Caco-2 (cell line): ENCODE measurements at regions not wholly inside any gene's neighbourhood (a gene's known extent, or its start where the extent isn't known, plus 50 kb on each side); places are given as distances from the start of the nearest gene placed in this dataset.

Experiments used
- BruUV-seq: library from RNA; stranded (reverse); fragments of 400-500 nt; replicated peaks from 2 replicates; lab custom pipeline; 2021; lab: Mats Ljungman, UMichigan
- CTCF ChIA-PET: fragments of 300-600 bp; sonication (Branson Sonifier 250); formaldehyde crosslinking; loops from one replicate; lab custom pipeline; 2022; ENCODE audit warnings: antibody characterized with exemption; lab: Charles Lee
- POLR2A ChIA-PET: fragments of 300-600 bp; sonication (Branson Sonifier 250); formaldehyde crosslinking; loops from one replicate; lab custom pipeline; 2022; ENCODE audit warnings: antibody characterized with exemption; lab: Charles Lee
- DNase-seq, 2 experiments: peaks; one replicate each; pipeline versions ENCODE4 v3.0.0 to v3.0.0-alpha.2; 2020 to 2022
- H3K27me3 ChIP-seq: replicated peaks from 2 replicates; pipeline ENCODE4 v1.6.0; 2011; ENCODE audit warnings: low read length; ENCODE audit not compliant: control insufficient read depth, insufficient read depth
- H3K36me3 ChIP-seq: 2 replicates; pipeline ENCODE4 v1.5.1; 2011; ENCODE audit warnings: low read length; ENCODE audit not compliant: control insufficient read depth, insufficient read depth
- H3K4me1 ChIP-seq: fragments of 250-450 bp; sonication (Bioruptor Pico); 2 replicates; pipeline ENCODE4 v1.5.1; 2020; ENCODE audit warnings: mild to moderate bottlenecking
- H3K4me3 ChIP-seq: 2 replicates; pipeline ENCODE4 v1.5.1; 2011; ENCODE audit warnings: low read depth, mild to moderate bottlenecking, control low read depth, low read length
- H3K9me3 ChIP-seq: fragments of 250-450 bp; sonication (Bioruptor Pico); 2 replicates; pipeline ENCODE4 v1.5.1; 2020; ENCODE audit warnings: mild to moderate bottlenecking, moderate library complexity
- H3K27ac Mint-ChIP-seq: one replicate; pipeline ENCODE4 v1.8.0; 2022; ENCODE audit warnings: mixed read lengths; ENCODE audit not compliant: unreplicated experiment
- H3K27me3 Mint-ChIP-seq: one replicate; pipeline ENCODE4 v1.8.0; 2022; ENCODE audit warnings: mixed read lengths; ENCODE audit not compliant: insufficient read depth, unreplicated experiment
- H3K36me3 Mint-ChIP-seq: one replicate; pipeline ENCODE4 v1.8.0; 2022; ENCODE audit warnings: mild to moderate bottlenecking, mixed read lengths; ENCODE audit not compliant: insufficient read depth, unreplicated experiment
- H3K4me1 Mint-ChIP-seq: one replicate; pipeline ENCODE4 v1.8.0; 2022; ENCODE audit warnings: low read depth, mixed read lengths; ENCODE audit not compliant: unreplicated experiment
- H3K4me3 Mint-ChIP-seq: one replicate; pipeline ENCODE4 v1.8.0; 2022; ENCODE audit warnings: mild to moderate bottlenecking, moderate library complexity, mixed read lengths; ENCODE audit not compliant: unreplicated experiment
- H3K9me3 Mint-ChIP-seq: one replicate; pipeline ENCODE4 v1.8.0; 2022; ENCODE audit warnings: mixed read lengths; ENCODE audit not compliant: unreplicated experiment
- intact Hi-C: fragments of 100-400 bp; cut with micrococcal nuclease; formaldehyde crosslinking; loops from one replicate; pipeline ENCODE4 v1.10.0; 2022; ENCODE audit not compliant: unreplicated experiment
- TF ChIP-seq, protein P1 (sequence below), 2 experiments: fragments of 200-600 bp in 1 of 2; IDR thresholded peaks; 1 replicate in 1 of 2; 2 replicates in 1 of 2; pipeline versions ENCODE4 v1.5.1 to v1.8.0; 2011 to 2022; ENCODE audit warnings: antibody characterized with exemption in 1 of 2, control low read depth in 1 of 2, inconsistent platforms in 1 of 2, low read depth in 1 of 2, low read length in 1 of 2, mild to moderate bottlenecking in 1 of 2, moderate library complexity in 1 of 2; ENCODE audit not compliant: insufficient read depth in 1 of 2, severe bottlenecking in 1 of 2, unreplicated experiment in 1 of 2

DNA sequence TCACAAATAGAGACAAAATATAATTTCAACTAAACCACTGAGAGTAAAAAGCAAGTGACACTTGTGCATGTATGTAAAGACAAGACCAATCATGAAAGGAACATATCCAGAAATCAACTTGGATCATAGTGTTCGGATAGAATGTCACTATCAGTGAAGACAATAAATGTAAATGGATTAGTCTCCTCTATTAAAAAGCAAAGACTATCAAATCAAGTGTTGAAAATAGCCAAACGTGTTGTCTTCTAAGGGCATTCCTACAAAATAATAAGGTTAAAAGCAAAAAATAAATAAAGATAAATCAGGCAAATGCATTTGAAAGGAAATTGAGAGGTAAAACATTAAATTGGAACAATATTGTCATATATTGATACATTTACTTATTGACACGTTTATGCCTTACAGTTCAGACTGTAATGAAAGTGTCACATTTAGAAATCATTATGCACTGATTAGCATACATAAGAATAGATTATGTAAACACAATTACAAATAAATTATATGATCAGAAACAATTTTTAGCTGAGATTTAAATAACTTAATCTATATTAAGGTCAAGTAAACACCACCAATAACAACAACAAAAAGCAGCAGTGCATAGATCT is 1100.1 kb downstream of the BRD1 start:
- Mint-ChIP-seq H3K9me3 (peaks cover 14% of the 10 kb centered on the region), H3K27ac (no peak overlapping the region), H3K36me3 (no peaks in the 10 kb centered on the region), H3K4me1 (no peaks in the 10 kb centered on the region), H3K4me3 (no peak overlapping the region), H3K27me3 (no peaks in the 10 kb centered on the region)
- Histone ChIP-seq H3K4me3 (no peak overlapping the region), H3K36me3 (no peaks in the 10 kb centered on the region), H3K27me3 (no peaks in the 10 kb centered on the region), H3K4me1 (no peaks in the 10 kb centered on the region), H3K9me3 (0 out of 2 replicates have a peak, but pooled peaks cover 3% of the 10 kb centered on the region)
- intact Hi-C loops, result no loop called here
- no TSS peak for BruUV-seq
- CTCF ChIA-PET, result no interaction called here
- TF ChIP-seq, protein P1, sequence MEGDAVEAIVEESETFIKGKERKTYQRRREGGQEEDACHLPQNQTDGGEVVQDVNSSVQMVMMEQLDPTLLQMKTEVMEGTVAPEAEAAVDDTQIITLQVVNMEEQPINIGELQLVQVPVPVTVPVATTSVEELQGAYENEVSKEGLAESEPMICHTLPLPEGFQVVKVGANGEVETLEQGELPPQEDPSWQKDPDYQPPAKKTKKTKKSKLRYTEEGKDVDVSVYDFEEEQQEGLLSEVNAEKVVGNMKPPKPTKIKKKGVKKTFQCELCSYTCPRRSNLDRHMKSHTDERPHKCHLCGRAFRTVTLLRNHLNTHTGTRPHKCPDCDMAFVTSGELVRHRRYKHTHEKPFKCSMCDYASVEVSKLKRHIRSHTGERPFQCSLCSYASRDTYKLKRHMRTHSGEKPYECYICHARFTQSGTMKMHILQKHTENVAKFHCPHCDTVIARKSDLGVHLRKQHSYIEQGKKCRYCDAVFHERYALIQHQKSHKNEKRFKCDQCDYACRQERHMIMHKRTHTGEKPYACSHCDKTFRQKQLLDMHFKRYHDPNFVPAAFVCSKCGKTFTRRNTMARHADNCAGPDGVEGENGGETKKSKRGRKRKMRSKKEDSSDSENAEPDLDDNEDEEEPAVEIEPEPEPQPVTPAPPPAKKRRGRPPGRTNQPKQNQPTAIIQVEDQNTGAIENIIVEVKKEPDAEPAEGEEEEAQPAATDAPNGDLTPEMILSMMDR (IDR thresholded peaks at IDR 0.05; ENCODE audit: insufficient read depth in 1 of 2, low read depth in 1 of 2, low read length in 1 of 2, severe bottlenecking in 1 of 2, unreplicated experiment in 1 of 2), result no peak
- POLR2A ChIA-PET, result no interaction called here
- DNase-seq, result no peak

DNA sequence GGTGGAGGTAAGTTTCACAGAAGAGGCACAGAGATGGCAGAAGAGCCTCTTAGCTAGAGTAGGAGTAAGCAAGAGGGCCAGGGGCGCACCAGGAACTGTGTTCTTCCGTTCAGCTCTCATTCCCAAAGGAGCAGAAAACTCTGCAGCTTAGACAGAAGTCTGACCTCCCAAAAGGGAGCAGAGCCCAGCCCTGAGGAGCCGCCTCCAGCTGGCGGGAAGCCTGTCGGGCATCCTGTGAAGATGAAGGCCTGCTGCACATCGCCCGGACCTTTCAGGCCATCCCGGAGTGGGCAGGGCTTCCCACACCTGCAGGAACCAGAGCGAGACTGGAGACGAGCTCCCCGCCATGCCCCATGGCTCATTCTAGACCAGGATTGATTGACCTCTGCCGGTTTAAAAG is 1102.8 kb downstream of the BRD1 start:
- no peak for DNase-seq
- ChIA-PET POLR2A (no interaction called here), CTCF (no interaction called here)
- Histone ChIP-seq H3K27me3 (no peaks in the 10 kb centered on the region), H3K9me3 (0 out of 2 replicates have a peak, but pooled peaks cover 3% of the 10 kb centered on the region), H3K4me3 (no peak overlapping the region), H3K36me3 (no peaks in the 10 kb centered on the region), H3K4me1 (no peaks in the 10 kb centered on the region)
- BruUV-seq, result no TSS peak
- Mint-ChIP-seq H3K27me3 (no peaks in the 10 kb centered on the region), H3K9me3 (peaks cover 14% of the 10 kb centered on the region), H3K4me3 (no peak overlapping the region), H3K27ac (no peak overlapping the region), H3K4me1 (no peaks in the 10 kb centered on the region), H3K36me3 (no peaks in the 10 kb centered on the region)
- intact Hi-C loops, result no loop called here
- TF ChIP-seq, protein P1 (IDR thresholded peaks at IDR 0.05; ENCODE audit: insufficient read depth in 1 of 2, low read depth in 1 of 2, low read length in 1 of 2, severe bottlenecking in 1 of 2, unreplicated experiment in 1 of 2), result no peak

DNA sequence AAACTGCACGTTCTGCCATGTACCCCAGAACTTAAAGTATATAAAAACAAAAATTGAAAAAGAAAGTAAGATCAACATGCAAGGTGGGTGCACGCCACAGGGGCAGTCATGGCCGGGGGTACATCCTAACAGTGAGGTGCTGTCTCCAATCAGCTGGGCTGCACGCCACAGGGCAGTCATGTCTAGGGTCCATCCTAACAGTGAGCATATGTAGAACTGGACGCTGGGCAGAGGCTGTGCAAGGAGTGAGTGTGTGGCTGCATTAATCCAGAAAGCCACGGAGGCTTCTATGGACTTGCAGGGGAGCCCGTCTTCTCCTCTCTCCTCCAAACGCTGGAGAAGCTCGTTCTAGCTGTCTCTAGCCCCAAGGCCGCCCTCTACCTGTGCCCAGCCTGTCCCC is 1105.0 kb downstream of the BRD1 start:
- H3K4me1 Mint-ChIP-seq, result no peaks in the 10 kb centered on the region
- H3K9me3 ChIP-seq, result 0 out of 2 replicates have a peak, but pooled peaks cover 3% of the 10 kb centered on the region
- H3K9me3 Mint-ChIP-seq, result peaks cover 14% of the 10 kb centered on the region
- TF ChIP-seq, protein P1 (IDR thresholded peaks at IDR 0.05; ENCODE audit: insufficient read depth in 1 of 2, low read depth in 1 of 2, low read length in 1 of 2, severe bottlenecking in 1 of 2, unreplicated experiment in 1 of 2), result no peak
- no TSS peak for BruUV-seq
- H3K27me3 ChIP-seq, result no peaks in the 10 kb centered on the region
- CTCF ChIA-PET, result no interaction called here
- H3K27ac Mint-ChIP-seq, result no peak overlapping the region
- H3K4me1 ChIP-seq, result no peaks in the 10 kb centered on the region
- H3K4me3 ChIP-seq, result no peak overlapping the region
- no peaks in the 10 kb centered on the region for H3K36me3 Mint-ChIP-seq
- POLR2A ChIA-PET, result no interaction called here
- H3K4me3 Mint-ChIP-seq, result no peak overlapping the region
- intact Hi-C loops, result no loop called here
- no peaks in the 10 kb centered on the region for H3K36me3 ChIP-seq
- no peaks in the 10 kb centered on the region for H3K27me3 Mint-ChIP-seq
- no peak for DNase-seq
